Activated naive CD8-positive, alpha-beta T cell (primary cell): ENCODE measurements at regions not wholly inside any gene's neighbourhood (a gene's known extent, or its start where the extent isn't known, plus 50 kb on each side); places are given as distances from the start of the nearest gene placed in this dataset.
"Not testable (repeated sequence)": the region's sequence is repeated elsewhere in the genome, so short reads cannot be mapped to it uniquely, and the experiment has no call there.

Experiments
- H3K27ac Mint-ChIP-seq: one replicate; pipeline ENCODE4 v1.8.0; 2021; ENCODE audit warnings: mixed read lengths
- H3K27me3 Mint-ChIP-seq: one replicate; pipeline ENCODE4 v1.8.0; 2021; ENCODE audit warnings: mixed read lengths
- H3K36me3 Mint-ChIP-seq: one replicate; pipeline ENCODE4 v1.8.0; 2021; ENCODE audit warnings: mixed read lengths
- H3K4me1 Mint-ChIP-seq: one replicate; pipeline ENCODE4 v1.8.0; 2021; ENCODE audit warnings: low read depth, mixed read lengths
- H3K4me3 Mint-ChIP-seq: one replicate; pipeline ENCODE4 v1.8.0; 2021; ENCODE audit warnings: mild to moderate bottlenecking, mixed read lengths
- H3K9me3 Mint-ChIP-seq: one replicate; pipeline ENCODE4 v1.8.0; 2021; ENCODE audit warnings: low read depth, mixed read lengths

GRCh38 chr14:104393199-104393897, 186.2 kb upstream of the C14orf180 start:
- Mint-ChIP-seq H3K4me1 (peaks cover 67% of the 10 kb centered on the region), H3K27ac (no peak overlapping the region), H3K36me3 (peaks cover 5% of the 10 kb centered on the region), H3K9me3 (peaks cover 6% of the 10 kb centered on the region), H3K4me3 (peak overlapping the region; percentile 77), H3K27me3 (no peaks in the 10 kb centered on the region)

GRCh38 chr14:104393898-104394381, 185.6 kb upstream of the C14orf180 start:
- Mint-ChIP-seq H3K36me3 (peaks cover 5% of the 10 kb centered on the region), H3K4me1 (peaks cover 66% of the 10 kb centered on the region), H3K9me3 (peaks cover 6% of the 10 kb centered on the region), H3K27me3 (no peaks in the 10 kb centered on the region), H3K27ac (peak overlapping the region; percentile 70), H3K4me3 (peak overlapping the region; percentile 77)

- Mint-ChIP-seq H3K4me3 (peak overlapping the region; percentile 76), H3K27me3 (no peaks in the 10 kb centered on the region), H3K4me1 (peaks cover 67% of the 10 kb centered on the region), H3K27ac (peak overlapping the region; percentile 70), H3K9me3 (peaks cover 6% of the 10 kb centered on the region), H3K36me3 (peaks cover 5% of the 10 kb centered on the region)
These were observed 185.1 kb upstream of the C14orf180 start for GRCh38 chr14:104394409-104394851.

GRCh38 chr14:104395276-104395675, 184.3 kb upstream of the C14orf180 start:
- Mint-ChIP-seq H3K4me1 (peaks cover 66% of the 10 kb centered on the region), H3K27ac (peak overlapping the region; percentile 78), H3K9me3 (peaks cover 6% of the 10 kb centered on the region), H3K36me3 (peaks cover 5% of the 10 kb centered on the region), H3K27me3 (no peaks in the 10 kb centered on the region), H3K4me3 (peak overlapping the region; percentile 35)

GRCh38 chr14:104395941-104396681, 183.5 kb upstream of the C14orf180 start:
- Mint-ChIP-seq H3K4me3 (no peak overlapping the region), H3K27ac (peak overlapping the region; percentile 16), H3K9me3 (peaks cover 6% of the 10 kb centered on the region), H3K4me1 (peaks cover 60% of the 10 kb centered on the region), H3K36me3 (peaks cover 5% of the 10 kb centered on the region), H3K27me3 (no peaks in the 10 kb centered on the region)

GRCh38 chr14:104396682-104397470, 182.7 kb upstream of the C14orf180 start:
- Mint-ChIP-seq H3K4me1 (peaks cover 52% of the 10 kb centered on the region), H3K9me3 (peaks cover 6% of the 10 kb centered on the region), H3K36me3 (peaks cover 5% of the 10 kb centered on the region), H3K27ac (peak overlapping the region; percentile 16), H3K4me3 (no peak overlapping the region), H3K27me3 (no peaks in the 10 kb centered on the region)

GRCh38 chr14:104397956-104398355, 181.6 kb upstream of the C14orf180 start:
- Mint-ChIP-seq H3K4me1 (peaks cover 46% of the 10 kb centered on the region), H3K4me3 (no peak overlapping the region)

GRCh38 chr14:104398656-104399055, 180.9 kb upstream of the C14orf180 start:
- Mint-ChIP-seq H3K4me1 (peaks cover 42% of the 10 kb centered on the region), H3K9me3 (peaks cover 6% of the 10 kb centered on the region), H3K27ac (no peak overlapping the region), H3K4me3 (no peak overlapping the region), H3K36me3 (peaks cover 5% of the 10 kb centered on the region), H3K27me3 (no peaks in the 10 kb centered on the region)

More at GRCh38 chr14:104397956-104398355, 181.6 kb upstream of the C14orf180 start:
- Mint-ChIP-seq H3K9me3 (peaks cover 6% of the 10 kb centered on the region), H3K36me3 (peaks cover 5% of the 10 kb centered on the region), H3K27me3 (no peaks in the 10 kb centered on the region), H3K27ac (no peak overlapping the region)

GRCh38 chr14:104399432-104400155, 180.0 kb upstream of the C14orf180 start:
- peaks cover 6% of the 10 kb centered on the region for H3K9me3 Mint-ChIP-seq
- peaks cover 34% of the 10 kb centered on the region for H3K4me1 Mint-ChIP-seq
- no peak overlapping the region for H3K4me3 Mint-ChIP-seq
- H3K27ac Mint-ChIP-seq, result peak overlapping the region; percentile 58
- peaks cover 5% of the 10 kb centered on the region for H3K36me3 Mint-ChIP-seq
- H3K27me3 Mint-ChIP-seq, result no peaks in the 10 kb centered on the region

- Mint-ChIP-seq H3K27me3 (no peaks in the 10 kb centered on the region), H3K4me1 (peaks cover 26% of the 10 kb centered on the region), H3K4me3 (no peak overlapping the region), H3K36me3 (peaks cover 5% of the 10 kb centered on the region), H3K9me3 (peaks cover 6% of the 10 kb centered on the region), H3K27ac (no peak overlapping the region)
These were observed 179.2 kb upstream of the C14orf180 start for GRCh38 chr14:104400355-104400754.

- Mint-ChIP-seq H3K4me1 (peaks cover 16% of the 10 kb centered on the region), H3K9me3 (peaks cover 6% of the 10 kb centered on the region), H3K4me3 (no peak overlapping the region), H3K27me3 (no peaks in the 10 kb centered on the region), H3K27ac (no peak overlapping the region), H3K36me3 (peaks cover 5% of the 10 kb centered on the region)
These were observed 177.8 kb upstream of the C14orf180 start for GRCh38 chr14:104401785-104402184.

- not testable (repeated sequence) for H3K9me3 Mint-ChIP-seq, H3K27ac Mint-ChIP-seq, H3K27me3 Mint-ChIP-seq, H3K4me3 Mint-ChIP-seq, H3K36me3 Mint-ChIP-seq
- peaks cover 16% of the 10 kb centered on the region for H3K4me1 Mint-ChIP-seq
These were observed 177.3 kb upstream of the C14orf180 start for GRCh38 chr14:104402303-104402702.

- Mint-ChIP-seq H3K36me3 (peaks cover 7% of the 10 kb centered on the region), H3K4me1 (peaks cover 11% of the 10 kb centered on the region), H3K4me3 (no peak overlapping the region), H3K27ac (no peak overlapping the region), H3K9me3 (peaks cover 4% of the 10 kb centered on the region), H3K27me3 (no peaks in the 10 kb centered on the region)
These were observed 175.9 kb upstream of the C14orf180 start for GRCh38 chr14:104403421-104404220.
